ENCODE measurements at regions not wholly inside any gene's neighbourhood (a gene's known extent, or its start where the extent isn't known, plus 50 kb on each side); places are given as distances from the start of the nearest gene placed in this dataset.

DNA sequence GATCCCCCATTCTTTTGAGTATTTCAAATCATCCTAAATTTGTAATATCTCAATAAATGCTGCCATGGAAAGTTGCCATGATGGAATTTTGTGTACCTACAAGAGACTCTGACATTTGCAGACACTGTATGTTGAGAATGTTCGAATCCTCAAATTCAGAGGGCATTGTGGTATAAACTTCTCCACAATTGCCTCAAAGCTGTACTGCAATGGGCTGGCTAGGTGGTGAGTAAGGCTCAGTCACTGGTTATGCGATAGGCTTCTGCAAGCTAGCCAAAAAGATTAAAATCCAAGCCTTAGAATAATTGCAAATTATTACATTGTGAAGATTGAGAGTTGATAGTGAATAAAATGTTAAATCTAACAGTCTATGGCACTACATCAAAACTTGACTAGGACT is 130.2 kb upstream of the CEP162 start:
- no peaks in the 10 kb centered on the region for H3K27me3 Mint-ChIP-seq
- no peak for DNase-seq (ENCODE audit: extremely low spot score, unreplicated experiment)
- no peak overlapping the region for H3K4me3 Mint-ChIP-seq
- H3K4me1 Mint-ChIP-seq (ENCODE audit: unreplicated experiment), result peaks cover 5% of the 10 kb centered on the region
- H3K9me3 Mint-ChIP-seq, result no peaks in the 10 kb centered on the region
- H3K36me3 Mint-ChIP-seq, result no peaks in the 10 kb centered on the region
- no peak overlapping the region for H3K27ac Mint-ChIP-seq
- TF ChIP-seq CTCF (conservative IDR thresholded peaks at IDR 0.05), result no peak

- Mint-ChIP-seq H3K27me3 (no peaks in the 10 kb centered on the region), H3K4me3 (no peak overlapping the region), H3K36me3 (no peaks in the 10 kb centered on the region), H3K9me3 (no peaks in the 10 kb centered on the region), H3K27ac (no peak overlapping the region), H3K4me1 (ENCODE audit: unreplicated experiment) (peaks cover 5% of the 10 kb centered on the region)
- DNase-seq (ENCODE audit: extremely low spot score, unreplicated experiment), result no peak
- TF ChIP-seq CTCF (conservative IDR thresholded peaks at IDR 0.05), result no peak
Observed at GRCh38 chr6:84356907-84357306, 129.5 kb upstream of the CEP162 start.

DNA sequence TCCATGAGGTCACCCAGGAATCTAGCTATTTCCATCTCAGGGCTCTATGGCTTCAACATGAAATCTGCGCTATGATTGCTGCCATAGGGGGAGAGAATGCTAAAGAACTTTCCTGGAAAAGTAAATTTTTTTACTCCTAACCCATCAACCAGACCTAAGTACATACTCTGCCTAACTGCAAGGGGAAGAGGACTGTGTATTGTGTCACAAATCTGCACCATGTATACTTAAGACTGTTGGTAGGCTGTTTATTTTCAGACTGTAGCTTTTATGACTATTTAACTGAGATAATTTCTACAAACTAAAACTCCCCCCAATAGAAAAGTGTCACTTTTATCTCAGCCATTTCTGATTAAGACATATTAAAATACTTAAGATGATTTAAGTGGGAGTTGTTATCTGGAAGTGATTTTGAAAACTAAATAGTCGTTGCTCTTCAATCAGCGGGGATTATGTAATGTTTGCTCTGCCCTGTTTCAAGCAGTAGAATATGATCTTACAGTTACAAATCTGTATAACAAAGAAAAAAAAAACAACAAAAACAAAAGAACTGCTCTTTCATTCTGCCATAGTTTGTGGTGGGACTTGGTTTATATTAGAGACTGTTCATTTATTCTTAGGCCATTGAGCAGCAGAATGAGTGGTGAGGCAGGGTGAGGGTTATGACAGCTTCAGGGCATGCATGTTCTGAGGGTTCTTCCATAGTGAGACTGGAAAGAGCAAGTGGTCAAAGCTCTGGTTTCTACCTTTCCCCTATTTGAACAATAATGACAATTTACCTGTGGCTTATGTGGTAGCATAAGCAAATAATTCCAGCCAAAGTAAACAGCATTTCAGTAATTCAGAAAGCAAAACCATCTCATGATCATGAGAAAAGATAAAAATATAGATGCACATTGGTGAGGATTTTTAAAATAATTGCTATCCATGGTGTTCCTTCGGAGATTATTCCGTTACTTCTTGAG is 126.3 kb upstream of the CEP162 start:
- Mint-ChIP-seq H3K36me3 (no peaks in the 10 kb centered on the region), H3K4me3 (no peak overlapping the region), H3K4me1 (ENCODE audit: unreplicated experiment) (peaks cover 9% of the 10 kb centered on the region), H3K27ac (no peak overlapping the region), H3K9me3 (no peaks in the 10 kb centered on the region), H3K27me3 (no peaks in the 10 kb centered on the region)
- DNase-seq (ENCODE audit: extremely low spot score, unreplicated experiment), result no peak
- no peak for TF ChIP-seq CTCF (conservative IDR thresholded peaks at IDR 0.05)

DNA sequence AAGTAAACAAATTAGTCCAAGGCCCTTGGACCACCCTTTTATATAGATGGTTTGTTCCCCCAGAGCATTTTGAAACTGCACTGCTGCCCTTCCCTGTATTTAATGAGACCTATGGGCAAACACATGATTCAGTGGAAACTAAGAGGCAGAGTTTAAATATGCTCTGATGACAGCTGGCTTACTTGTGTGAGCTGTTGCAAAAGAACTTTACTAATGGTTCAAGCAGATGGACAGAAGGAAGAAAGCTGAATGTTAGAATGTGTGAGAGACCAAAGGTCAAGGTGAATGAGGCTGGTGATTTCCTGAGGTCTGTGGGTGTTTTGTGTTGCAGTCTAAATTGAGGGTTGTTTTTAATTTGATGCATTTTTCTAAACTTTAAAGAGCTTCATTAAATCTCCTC is 123.0 kb upstream of the CEP162 start:
- H3K9me3 Mint-ChIP-seq, result no peaks in the 10 kb centered on the region
- no peak overlapping the region for H3K27ac Mint-ChIP-seq
- peaks cover 9% of the 10 kb centered on the region for H3K4me1 Mint-ChIP-seq (ENCODE audit: unreplicated experiment)
- no peak for TF ChIP-seq CTCF (conservative IDR thresholded peaks at IDR 0.05)
- no peak for DNase-seq (ENCODE audit: extremely low spot score, unreplicated experiment)
- no peaks in the 10 kb centered on the region for H3K36me3 Mint-ChIP-seq
- H3K4me3 Mint-ChIP-seq, result no peak overlapping the region
- H3K27me3 Mint-ChIP-seq, result no peaks in the 10 kb centered on the region

DNA sequence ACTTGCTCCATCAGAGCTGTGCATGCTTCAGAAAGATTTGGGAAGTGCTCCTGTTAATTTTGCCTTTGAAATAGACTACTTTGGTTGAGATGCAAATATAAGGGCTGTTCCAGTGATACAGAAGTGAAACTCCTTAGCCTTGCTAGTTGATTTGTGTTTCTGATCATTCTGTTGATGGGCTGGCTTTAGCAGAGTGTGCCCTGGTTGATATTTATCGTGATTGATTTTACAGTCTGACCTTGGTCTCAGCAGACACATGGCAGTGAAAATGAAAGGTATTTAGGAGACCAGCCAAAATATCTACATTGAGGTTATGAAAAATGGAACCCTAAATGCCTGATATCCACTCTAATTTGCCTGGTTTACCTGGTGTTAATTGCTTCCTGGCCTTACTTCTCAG is 122.1 kb upstream of the CEP162 start:
- Mint-ChIP-seq H3K27me3 (no peaks in the 10 kb centered on the region), H3K9me3 (no peaks in the 10 kb centered on the region), H3K27ac (no peak overlapping the region), H3K36me3 (no peaks in the 10 kb centered on the region), H3K4me3 (no peak overlapping the region), H3K4me1 (ENCODE audit: unreplicated experiment) (peaks cover 9% of the 10 kb centered on the region)
- no peak for DNase-seq (ENCODE audit: extremely low spot score, unreplicated experiment)
- no peak for TF ChIP-seq CTCF (conservative IDR thresholded peaks at IDR 0.05)

Measured in type B pancreatic cell (in vitro differentiated cells).